ENCODE measurements at regions not wholly inside any gene's neighbourhood (a gene's known extent, or its start where the extent isn't known, plus 50 kb on each side); places are given as distances from the start of the nearest gene placed in this dataset.

DNA sequence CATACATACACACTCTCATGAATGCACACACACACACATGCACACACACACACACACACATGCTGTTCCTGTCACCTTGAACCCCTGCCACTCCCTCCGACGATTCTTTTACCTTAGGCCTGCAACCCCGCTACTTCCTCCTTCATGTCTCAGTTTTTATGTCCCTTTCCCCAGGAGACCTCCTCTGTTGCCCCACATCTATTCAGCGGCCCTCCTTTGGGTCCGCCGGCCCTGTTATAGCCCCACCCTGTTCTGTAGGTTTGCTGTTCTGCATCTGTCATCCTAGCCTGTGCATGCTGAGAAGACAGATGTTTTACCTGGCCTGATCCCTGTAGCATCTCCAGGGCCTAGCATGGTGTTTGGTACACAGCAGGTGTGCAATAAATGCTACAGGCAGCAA lies 161.6 kb upstream of the PCBD1 start:
- no peak for DNase-seq

DNA sequence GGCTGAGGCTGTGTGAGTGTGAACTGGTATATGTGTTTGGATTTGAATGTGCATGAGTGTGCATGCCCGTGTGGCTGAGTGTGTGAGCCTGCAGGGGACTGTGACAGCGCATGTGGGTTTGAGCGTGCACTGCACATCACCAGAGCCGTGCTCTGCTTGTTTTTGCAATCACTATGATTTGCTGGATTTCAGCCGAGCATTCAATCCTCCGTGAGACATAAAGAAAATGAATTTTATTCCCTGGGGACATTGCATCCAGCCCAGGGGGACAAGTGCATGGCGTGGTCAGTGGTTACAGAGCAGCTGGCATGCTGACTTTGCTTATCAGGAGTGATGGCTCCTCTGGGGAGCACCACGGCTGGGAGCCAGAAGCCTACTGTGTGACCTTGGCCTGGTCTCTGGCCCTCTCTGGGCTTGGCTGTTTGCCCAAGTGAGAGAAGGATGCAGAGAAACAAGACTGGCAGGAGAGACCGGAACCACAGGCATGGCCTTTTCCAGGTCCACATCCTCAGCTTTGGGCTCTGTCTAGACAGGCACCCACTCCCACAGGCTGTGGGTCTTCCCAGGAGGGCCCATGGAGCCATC lies 160.2 kb upstream of the UNC5B start:
- no peak for DNase-seq

GRCh38 chr10:71052708-71053107 lies 159.7 kb upstream of the UNC5B start:
- DNase-seq = no peak

DNA sequence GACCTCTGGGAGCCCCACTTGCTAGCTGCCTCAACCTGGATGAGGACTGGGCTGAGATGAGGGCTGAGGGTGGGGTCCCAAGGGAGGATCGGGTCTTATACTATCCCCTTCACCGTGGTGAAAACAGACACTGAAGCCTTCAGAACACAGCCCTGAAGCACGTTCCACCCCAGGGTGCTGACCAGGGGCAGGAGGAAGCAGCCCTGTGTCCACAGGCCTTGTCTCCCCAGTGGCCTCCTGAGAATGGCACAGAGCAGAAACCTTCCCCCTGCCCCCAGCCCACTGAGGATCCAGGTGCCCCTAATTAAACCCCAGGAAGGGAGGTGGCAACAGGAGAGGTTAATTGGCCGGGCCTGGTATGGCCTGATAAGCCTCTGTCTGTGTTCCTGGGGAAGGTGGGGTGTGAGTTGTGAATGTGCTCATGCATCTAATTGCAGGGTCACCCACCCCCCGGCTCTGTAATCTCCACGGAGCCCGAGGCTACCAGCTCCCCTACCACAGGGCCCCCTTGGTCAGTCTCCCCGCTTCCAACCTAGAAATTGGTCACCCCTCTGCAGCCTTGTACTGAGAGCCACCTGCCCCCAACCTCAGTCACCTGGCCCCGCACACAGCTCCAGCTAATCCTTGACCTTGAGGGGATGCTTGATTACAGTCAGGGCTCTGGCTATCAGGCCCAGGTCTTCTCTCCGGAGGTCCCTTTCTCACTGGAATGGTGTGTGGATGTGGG lies 159.0 kb upstream of the UNC5B start:
- DNase-seq = no peak

GRCh38 chr10:71058308-71058707 lies 154.1 kb upstream of the UNC5B start:
- DNase-seq = no peak

DNA sequence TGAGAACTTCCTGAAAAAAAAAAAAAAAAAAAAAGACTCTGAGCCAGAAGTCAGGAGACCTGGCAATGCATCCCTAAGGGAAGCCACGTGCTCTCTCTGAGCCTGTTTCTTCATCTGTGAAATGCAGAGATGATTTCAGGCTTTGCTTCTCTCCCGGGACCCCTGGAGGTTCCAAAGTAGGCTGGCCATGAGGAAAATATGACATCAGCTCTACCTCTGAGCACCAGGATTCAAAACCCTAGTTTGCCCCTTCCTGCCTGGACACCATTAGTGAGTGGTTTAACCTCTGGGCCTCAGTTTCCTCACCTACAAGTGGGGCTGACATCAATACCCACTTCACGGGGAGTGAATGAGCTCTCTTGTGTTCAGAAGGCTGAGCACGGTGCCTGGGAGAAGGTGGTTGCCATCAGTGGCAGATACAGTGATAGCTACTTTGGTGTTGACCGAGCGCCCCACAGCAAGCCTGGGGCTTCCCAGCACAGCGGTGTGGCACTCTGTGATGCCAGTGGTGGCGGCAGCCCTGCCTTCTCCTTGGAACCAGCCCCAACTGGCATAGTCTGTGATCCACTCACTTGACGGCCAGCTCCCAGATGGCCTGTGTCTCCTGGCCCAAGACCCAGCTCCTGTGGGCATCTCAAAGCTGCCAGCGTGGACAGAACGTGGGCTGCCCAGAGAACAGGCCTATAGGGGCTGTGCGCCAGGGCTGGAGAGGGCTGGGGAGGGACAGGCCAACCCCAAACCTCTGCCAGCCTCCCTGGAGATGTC lies 153.1 kb upstream of the UNC5B start:
- no peak for DNase-seq

DNA sequence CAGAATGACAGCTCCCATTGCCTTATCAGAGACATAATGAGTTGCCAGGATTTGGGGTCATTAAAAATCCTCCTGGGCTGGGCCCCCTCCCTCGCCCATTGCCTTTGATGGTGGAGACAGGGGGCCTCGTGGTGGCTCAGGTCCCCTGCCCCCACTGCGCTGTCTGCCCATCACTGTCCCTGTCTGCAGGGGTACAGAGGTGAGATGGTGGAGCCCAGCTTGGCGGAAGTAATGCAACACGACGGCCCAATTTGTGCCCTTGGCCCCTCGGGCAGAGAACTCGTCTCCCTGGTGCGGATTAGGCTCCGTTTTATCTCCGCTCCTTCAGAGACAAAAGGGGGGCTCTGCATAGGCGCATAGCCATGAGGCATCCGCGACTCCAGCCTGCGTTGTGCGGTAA lies 152.4 kb upstream of the UNC5B start:
- DNase-seq = no peak

- no peak for DNase-seq
Observed at GRCh38 chr10:71060476-71061426, 151.6 kb upstream of the UNC5B start.

DNA sequence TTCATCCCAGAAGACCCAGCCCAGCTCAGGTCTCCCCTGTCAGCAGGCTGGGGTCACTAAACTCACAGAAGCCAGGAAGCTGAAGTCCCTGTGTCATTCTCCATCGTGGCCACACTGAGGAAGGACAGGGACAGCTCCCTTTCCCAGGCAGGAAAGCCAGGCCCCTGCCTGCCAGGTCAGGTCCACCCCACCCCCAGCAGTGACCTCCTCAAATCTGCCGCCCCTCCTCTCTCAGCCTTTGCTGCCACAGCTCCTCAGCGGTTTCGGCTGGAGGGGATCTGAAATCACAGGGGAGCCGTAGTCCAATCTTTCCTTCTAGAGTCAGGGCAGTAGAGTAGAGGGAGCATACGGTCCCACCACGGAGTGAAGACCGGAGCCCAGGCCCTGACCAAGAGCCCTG lies 150.9 kb upstream of the UNC5B start:
- DNase-seq = no peak

GRCh38 chr10:71062156-71062555 lies 150.2 kb upstream of the UNC5B start:
- no peak for DNase-seq

DNA sequence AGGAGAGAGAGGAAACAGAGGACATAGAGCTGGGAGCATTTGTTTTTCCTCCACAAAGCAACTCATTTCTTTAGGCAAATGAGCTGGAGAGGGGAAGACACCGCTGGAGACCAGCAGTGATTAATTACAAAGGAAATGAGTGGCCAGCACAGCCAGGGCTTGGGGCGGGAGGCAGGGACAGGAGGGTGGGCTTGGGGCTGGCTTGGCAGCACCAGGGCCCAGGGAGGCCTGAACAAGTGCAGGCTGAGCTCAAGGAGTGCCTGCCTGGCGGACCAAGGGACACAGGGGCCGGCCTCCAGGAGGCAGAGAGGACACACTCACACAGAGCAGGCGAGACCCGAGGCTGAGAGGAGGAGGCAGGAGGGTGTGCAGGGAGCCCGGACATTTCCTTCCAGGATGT lies 149.0 kb upstream of the UNC5B start:
- DNase-seq = no peak

GRCh38 chr10:71064413-71065118 lies 147.8 kb upstream of the UNC5B start:
- no peak for DNase-seq

- no peak for DNase-seq
Observed at GRCh38 chr10:71065659-71066058, 146.7 kb upstream of the UNC5B start.

DNA sequence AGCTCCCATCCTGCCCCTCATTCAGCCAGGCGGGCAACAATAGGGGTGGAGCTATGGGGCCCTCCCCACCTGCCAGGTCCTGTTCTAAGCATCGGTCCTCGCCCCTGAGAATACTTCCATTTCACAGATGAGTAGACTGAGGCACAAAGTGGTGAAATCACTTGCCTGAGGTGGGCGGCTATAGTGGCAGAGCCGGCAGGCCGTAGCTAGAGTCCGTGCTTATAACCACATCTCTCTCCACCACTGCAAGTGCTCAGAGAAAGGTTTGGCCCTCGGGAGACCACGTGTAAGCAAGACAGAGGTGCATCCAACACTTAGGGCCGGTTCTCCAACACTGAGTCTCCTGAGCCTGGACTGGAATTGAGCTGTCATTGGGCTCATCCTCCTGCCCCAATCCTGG lies 145.8 kb upstream of the UNC5B start:
- DNase-seq = no peak

- no peak for DNase-seq
Observed at GRCh38 chr10:71067098-71067740, 145.2 kb upstream of the UNC5B start.

DNA sequence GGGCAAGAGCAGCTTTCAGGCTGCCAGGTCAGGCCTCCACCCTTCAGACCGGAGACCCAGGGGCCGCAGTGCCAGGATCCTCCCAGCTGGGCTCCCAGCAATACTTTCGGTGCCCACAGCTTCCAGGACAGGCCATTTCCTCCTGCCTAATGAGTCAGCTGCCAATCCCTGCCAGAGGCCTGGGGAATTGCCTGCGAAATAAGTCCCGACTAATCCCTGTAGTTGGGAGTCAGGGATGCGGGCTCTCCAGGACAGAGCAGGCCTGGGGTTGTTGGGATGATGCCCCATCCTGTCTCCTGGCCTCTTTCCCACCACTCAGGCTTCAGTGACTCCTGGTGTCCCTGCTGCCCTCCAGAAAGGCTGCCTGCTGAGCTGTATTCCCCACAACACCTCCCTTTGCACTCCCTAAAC lies 143.5 kb upstream of the UNC5B start:
- DNase-seq = no peak

DNA sequence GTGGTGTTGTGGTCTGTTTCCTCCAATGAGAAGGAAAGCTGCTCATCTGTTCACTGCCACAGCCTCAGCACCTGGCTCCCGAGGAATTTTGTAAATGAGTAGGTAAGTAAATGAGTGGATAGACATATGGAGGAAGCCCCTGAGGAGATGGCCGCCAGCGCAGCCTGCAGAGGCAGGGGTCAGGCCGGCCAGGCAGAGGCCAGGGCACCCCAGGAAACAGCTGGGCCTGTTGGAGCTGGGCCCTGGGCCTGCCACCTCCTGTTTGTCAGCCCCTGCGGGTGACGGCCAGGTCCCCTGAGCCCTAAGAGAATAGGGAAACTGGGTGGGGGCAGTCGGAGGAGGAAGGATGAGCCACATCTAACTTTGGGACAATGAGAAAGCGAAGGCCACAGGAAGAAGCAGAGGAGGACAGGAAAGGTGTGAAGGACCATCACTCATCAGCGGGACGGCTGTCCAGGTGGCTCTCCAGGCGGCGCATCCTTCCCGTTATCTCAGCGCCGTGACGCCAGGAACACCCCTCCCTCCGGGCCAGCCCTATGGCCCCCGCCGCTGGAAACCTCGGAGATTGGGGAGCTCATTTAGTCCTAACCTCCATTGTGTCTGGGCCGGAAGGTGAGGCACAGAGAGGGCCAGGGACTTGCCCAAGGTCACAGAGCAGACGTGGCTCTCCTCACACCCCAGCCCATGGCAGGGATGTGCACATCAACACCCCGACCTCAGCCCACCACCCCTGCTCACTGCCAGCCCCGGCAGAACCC lies 142.3 kb upstream of the UNC5B start:
- no peak for DNase-seq

DNA sequence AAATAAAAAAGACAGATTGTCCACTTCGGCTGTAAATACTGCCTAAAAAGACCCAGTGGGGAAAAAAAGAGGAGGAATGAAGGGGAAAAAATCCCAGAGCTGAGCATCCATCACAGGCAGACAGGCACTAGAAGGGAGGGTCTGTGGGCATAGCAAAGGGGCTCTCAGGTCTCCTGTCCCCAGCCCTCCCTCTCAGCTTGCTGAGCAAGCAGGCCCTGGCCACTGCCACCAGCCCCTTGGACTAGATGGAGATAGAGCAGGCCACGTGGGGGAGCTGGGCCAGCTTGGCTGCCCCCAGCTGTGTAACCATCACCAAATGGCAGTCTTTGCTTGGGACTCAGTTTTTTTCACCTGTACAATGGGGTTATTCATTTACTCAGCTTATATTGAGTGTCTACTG lies 141.6 kb upstream of the UNC5B start:
- no peak for DNase-seq

- DNase-seq = no peak
Observed at GRCh38 chr10:71072131-71072822, 140.1 kb upstream of the UNC5B start.

GRCh38 chr10:71072823-71073210 lies 139.6 kb upstream of the UNC5B start:
- no peak for DNase-seq

Measured in NCI-H1092 (cell line).